ENCODE measurements at regions not wholly inside any gene's neighbourhood (a gene's known extent, or its start where the extent isn't known, plus 50 kb on each side); places are given as distances from the start of the nearest gene placed in this dataset.

DNA sequence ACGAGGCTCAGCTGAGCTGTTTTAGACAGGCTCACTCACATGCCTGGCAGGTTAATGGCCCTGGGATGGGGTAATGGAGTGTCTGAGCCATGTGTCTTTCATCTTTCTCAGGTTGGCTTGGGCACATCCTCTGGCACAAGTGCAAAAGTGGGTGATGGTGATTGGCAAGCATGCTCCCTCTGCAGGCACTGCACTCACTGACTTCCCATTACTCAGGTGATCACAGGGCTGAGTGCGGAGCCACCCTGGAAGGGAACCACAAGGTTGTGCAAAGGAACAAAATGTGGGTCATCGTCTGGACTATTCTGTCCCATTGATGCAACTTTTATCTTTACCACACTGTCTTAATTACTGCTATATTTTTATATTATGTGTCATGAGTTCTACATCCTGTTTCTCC lies 244.1 kb upstream of the AKR1E2 start:
- no peak overlapping the region for H3K27ac ChIP-seq
- H3K4me1 ChIP-seq: peaks cover 0 to 6% of the 10 kb centered on the region in 2 donors
- DNase-seq: no peak
- 90 to 95% methylated on average over 3 of the region's 3 CpGs for whole genome bisulfite sequencing, 2 donors
- H3K9me3 ChIP-seq: no peaks in the 10 kb centered on the region
- no peaks in the 10 kb centered on the region for H3K36me3 ChIP-seq
- no peaks in the 10 kb centered on the region for H3K27me3 ChIP-seq
- TF ChIP-seq POLR2A (IDR thresholded peaks at IDR 0.05): no peak
- TF ChIP-seq, protein P1, sequence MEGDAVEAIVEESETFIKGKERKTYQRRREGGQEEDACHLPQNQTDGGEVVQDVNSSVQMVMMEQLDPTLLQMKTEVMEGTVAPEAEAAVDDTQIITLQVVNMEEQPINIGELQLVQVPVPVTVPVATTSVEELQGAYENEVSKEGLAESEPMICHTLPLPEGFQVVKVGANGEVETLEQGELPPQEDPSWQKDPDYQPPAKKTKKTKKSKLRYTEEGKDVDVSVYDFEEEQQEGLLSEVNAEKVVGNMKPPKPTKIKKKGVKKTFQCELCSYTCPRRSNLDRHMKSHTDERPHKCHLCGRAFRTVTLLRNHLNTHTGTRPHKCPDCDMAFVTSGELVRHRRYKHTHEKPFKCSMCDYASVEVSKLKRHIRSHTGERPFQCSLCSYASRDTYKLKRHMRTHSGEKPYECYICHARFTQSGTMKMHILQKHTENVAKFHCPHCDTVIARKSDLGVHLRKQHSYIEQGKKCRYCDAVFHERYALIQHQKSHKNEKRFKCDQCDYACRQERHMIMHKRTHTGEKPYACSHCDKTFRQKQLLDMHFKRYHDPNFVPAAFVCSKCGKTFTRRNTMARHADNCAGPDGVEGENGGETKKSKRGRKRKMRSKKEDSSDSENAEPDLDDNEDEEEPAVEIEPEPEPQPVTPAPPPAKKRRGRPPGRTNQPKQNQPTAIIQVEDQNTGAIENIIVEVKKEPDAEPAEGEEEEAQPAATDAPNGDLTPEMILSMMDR (IDR thresholded peaks at IDR 0.05): no peak
- intact Hi-C loops (cut with DNase I): no loop called here
- no peak overlapping the region for H3K4me3 ChIP-seq (replicated peaks in 1 of 3)

DNA sequence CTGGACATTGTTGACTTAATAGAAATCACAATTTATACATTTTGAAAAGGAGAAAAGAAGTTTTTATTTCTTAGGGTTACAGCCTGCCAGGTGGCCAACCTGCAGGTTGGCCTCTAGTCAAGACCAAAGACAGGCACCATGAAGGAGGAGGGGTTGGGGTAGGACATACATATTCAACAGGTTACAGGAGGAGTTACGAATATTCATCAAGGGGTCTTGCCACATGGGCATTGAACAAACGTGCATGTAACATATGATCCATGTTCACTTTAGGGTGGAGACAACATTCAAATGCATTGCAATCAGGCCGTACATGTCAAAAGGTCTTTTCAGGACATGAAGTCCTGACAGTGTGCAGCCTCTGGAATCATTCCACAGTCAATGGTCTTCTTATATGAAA lies 246.2 kb upstream of the AKR1E2 start:
- no peak overlapping the region for H3K4me3 ChIP-seq (replicated peaks in 1 of 3)
- no peaks in the 10 kb centered on the region for H3K27me3 ChIP-seq
- H3K27ac ChIP-seq: no peak overlapping the region
- no peaks in the 10 kb centered on the region for H3K36me3 ChIP-seq
- 88% methylated on average over 3 of the region's 3 CpGs for WGBS, 2 donors
- TF ChIP-seq, protein P1 (IDR thresholded peaks at IDR 0.05): no peak
- no peak for TF ChIP-seq POLR2A (IDR thresholded peaks at IDR 0.05)
- DNase-seq: no peak
- no peaks in the 10 kb centered on the region for H3K4me1 ChIP-seq
- intact Hi-C loops (cut with DNase I): no loop called here
- H3K9me3 ChIP-seq: no peaks in the 10 kb centered on the region

GRCh38 chr10:4576206-4576605 lies 249.8 kb upstream of the AKR1E2 start:
- no peak overlapping the region for H3K4me3 ChIP-seq (replicated peaks in 1 of 3)
- WGBS, 2 donors: 86 to 88% methylated on average over 3 of the region's 3 CpGs
- TF ChIP-seq, protein P1 (IDR thresholded peaks at IDR 0.05): no peak
- TF ChIP-seq POLR2A (IDR thresholded peaks at IDR 0.05): no peak
- intact Hi-C loops (cut with DNase I): no loop called here
- H3K4me1 ChIP-seq: no peaks in the 10 kb centered on the region
- H3K27ac ChIP-seq: no peak overlapping the region
- no peak for DNase-seq
- no peaks in the 10 kb centered on the region for H3K36me3 ChIP-seq
- H3K9me3 ChIP-seq: no peaks in the 10 kb centered on the region
- H3K27me3 ChIP-seq: no peaks in the 10 kb centered on the region

DNA sequence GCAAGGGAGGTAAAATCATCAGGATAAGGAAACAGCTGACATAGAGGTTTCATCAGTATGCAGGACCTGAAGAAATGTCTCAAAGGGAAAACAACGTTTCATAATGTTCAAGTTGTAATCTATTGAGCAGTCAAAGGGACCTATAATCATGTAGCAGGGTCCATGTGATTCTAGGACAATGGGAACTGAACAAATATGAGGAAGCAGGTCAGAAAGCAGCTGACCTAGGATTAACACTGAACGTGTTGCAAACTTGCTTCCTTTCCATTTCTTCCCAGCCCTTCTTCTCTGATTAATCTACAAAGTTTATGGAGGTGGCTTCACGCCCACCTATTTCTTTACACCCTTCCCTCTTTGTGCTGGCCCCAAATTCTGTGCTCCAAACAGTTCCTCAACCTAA lies 256.9 kb upstream of the AKR1E2 start:
- Histone ChIP-seq H3K36me3 (no peaks in the 10 kb centered on the region), H3K9me3 (no peaks in the 10 kb centered on the region), H3K27me3 (no peaks in the 10 kb centered on the region), H3K4me3 (replicated peaks in 1 of 3) (no peak overlapping the region), H3K27ac (no peak overlapping the region), H3K4me1 (no peaks in the 10 kb centered on the region)
- intact Hi-C loops (cut with DNase I): no loop called here
- TF ChIP-seq POLR2A (IDR thresholded peaks at IDR 0.05): no peak
- TF ChIP-seq, protein P1 (IDR thresholded peaks at IDR 0.05): no peak
- WGBS, 2 donors: 72 to 83% methylated on average over 3 of the region's 3 CpGs
- DNase-seq: no peak

DNA sequence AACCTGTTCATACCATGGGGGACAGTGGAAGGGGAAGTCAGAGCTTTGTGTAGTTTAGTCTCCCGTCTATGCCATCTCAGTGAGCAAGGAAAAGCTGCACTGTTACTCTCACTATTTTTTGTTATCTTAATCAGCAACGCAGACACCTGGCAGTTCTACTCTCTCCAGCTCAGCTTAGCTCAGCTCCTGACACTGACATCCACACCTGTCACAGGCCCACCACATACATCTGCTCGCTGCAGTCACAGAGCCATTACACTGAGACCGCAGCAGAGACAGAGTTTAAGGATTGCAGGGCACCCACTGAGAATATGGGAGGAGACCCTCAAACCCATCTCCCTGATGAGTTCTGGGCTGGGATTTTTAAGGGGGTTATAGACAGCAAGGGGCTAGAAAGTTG lies 257.3 kb upstream of the AKR1E2 start:
- 75 to 80% methylated on average over 4 of the region's 4 CpGs for WGBS, 2 donors
- Histone ChIP-seq H3K4me1 (no peaks in the 10 kb centered on the region), H3K9me3 (no peaks in the 10 kb centered on the region), H3K4me3 (replicated peaks in 1 of 3) (no peak overlapping the region), H3K27me3 (no peaks in the 10 kb centered on the region), H3K36me3 (no peaks in the 10 kb centered on the region), H3K27ac (no peak overlapping the region)
- no peak for TF ChIP-seq POLR2A (IDR thresholded peaks at IDR 0.05)
- TF ChIP-seq, protein P1 (IDR thresholded peaks at IDR 0.05): no peak
- DNase-seq: no peak
- intact Hi-C loops (cut with DNase I): no loop called here

Measured in thyroid gland (tissue), 4 donors.